Ascending aorta (tissue), 2 donors: ENCODE measurements at regions not wholly inside any gene's neighbourhood (a gene's known extent, or its start where the extent isn't known, plus 50 kb on each side); places are given as distances from the start of the nearest gene placed in this dataset.

Experiments
- DNase-seq, 2 donors: peaks; one replicate each; pipeline ENCODE4 v3.0.0-alpha.2; 2019; ENCODE audit warnings: low spot score in 2 of 2
- H3K27ac ChIP-seq, 2 donors: fragments of 200-600 bp; sonication (generic); one replicate each; pipeline ENCODE4 v1.5.1; 2016 to 2017; ENCODE audit warnings: mild to moderate bottlenecking in 1 of 2
- H3K27me3 ChIP-seq: fragments of 200-600 bp; sonication (generic); one replicate; pipeline ENCODE4 v1.5.1; 2017
- H3K36me3 ChIP-seq, 2 donors: fragments of 200-600 bp; sonication (generic); one replicate each; pipeline ENCODE4 v1.5.1; 2016
- H3K4me1 ChIP-seq, 2 donors: fragments of 200-600 bp; sonication (generic); one replicate each; pipeline ENCODE4 v1.5.1; 2016 to 2017; ENCODE audit warnings: mild to moderate bottlenecking in 1 of 2
- H3K4me3 ChIP-seq, 2 donors: fragments of 200-600 bp; sonication (generic); one replicate each; pipeline ENCODE4 v1.5.1; 2016 to 2017; ENCODE audit warnings: mild to moderate bottlenecking in 1 of 2
- H3K9me3 ChIP-seq, 2 donors: fragments of 200-600 bp; sonication (generic); one replicate each; pipeline ENCODE4 v1.5.1; 2016
- intact Hi-C: fragments of 100-400 bp; cut with DNase I; formaldehyde crosslinking; loops from one replicate; pipeline ENCODE4 v1.15.1; 2023
- TF ChIP-seq, protein P1 (sequence below), 3 experiments: fragments of 200-600 bp in 2 of 3; fragments of 450-650 bp in 1 of 3; sonication (generic) in 2 of 3; IDR thresholded peaks; one replicate each; pipeline ENCODE4 v1.5.1; 2016 to 2019; ENCODE audit warnings: antibody characterized with exemption in 3 of 3, mild to moderate bottlenecking in 1 of 3, moderate library complexity in 1 of 3

DNA sequence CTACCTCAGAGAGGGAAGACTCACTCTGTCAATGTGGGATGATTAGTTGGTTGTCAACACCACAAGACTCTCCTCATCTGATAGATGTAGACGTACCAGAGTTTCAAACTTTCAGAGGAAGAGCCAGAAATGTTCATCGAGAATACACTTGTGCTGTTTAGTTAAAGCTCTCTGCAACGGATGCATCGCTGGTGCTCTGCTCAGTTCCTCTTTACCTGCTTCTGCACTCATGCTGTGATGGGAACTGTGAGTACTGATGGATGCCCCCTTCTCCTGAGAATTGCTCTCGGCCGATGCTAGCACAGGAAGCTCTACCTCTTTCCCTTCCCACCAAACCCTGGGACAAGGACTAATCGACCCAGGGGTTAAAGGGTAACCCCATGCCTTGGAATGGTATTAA lies 51.8 kb upstream of the CCDC54 start:
- H3K36me3 ChIP-seq = no peaks in the 10 kb centered on the region
- no peaks in the 10 kb centered on the region for H3K4me1 ChIP-seq
- intact Hi-C loops = no loop called here
- no peaks in the 10 kb centered on the region for H3K27me3 ChIP-seq
- TF ChIP-seq, protein P1, sequence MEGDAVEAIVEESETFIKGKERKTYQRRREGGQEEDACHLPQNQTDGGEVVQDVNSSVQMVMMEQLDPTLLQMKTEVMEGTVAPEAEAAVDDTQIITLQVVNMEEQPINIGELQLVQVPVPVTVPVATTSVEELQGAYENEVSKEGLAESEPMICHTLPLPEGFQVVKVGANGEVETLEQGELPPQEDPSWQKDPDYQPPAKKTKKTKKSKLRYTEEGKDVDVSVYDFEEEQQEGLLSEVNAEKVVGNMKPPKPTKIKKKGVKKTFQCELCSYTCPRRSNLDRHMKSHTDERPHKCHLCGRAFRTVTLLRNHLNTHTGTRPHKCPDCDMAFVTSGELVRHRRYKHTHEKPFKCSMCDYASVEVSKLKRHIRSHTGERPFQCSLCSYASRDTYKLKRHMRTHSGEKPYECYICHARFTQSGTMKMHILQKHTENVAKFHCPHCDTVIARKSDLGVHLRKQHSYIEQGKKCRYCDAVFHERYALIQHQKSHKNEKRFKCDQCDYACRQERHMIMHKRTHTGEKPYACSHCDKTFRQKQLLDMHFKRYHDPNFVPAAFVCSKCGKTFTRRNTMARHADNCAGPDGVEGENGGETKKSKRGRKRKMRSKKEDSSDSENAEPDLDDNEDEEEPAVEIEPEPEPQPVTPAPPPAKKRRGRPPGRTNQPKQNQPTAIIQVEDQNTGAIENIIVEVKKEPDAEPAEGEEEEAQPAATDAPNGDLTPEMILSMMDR (IDR thresholded peaks at IDR 0.05) = no peak
- no peak for DNase-seq
- H3K27ac ChIP-seq = no peak overlapping the region
- no peaks in the 10 kb centered on the region for H3K9me3 ChIP-seq
- no peak overlapping the region for H3K4me3 ChIP-seq
